GM21619 (cell line): ENCODE measurements at regions not wholly inside any gene's neighbourhood (a gene's known extent, or its start where the extent isn't known, plus 50 kb on each side); places are given as distances from the start of the nearest gene placed in this dataset.
"Not testable (repeated sequence)": the region's sequence is repeated elsewhere in the genome, so short reads cannot be mapped to it uniquely, and the experiment has no call there.

Source experiments
- ATAC-seq: cut with Tn5 transposase; IDR thresholded peaks from one replicate; pipeline ENCODE4 v1.9.1; 2021; ENCODE audit not compliant: unreplicated experiment

DNA sequence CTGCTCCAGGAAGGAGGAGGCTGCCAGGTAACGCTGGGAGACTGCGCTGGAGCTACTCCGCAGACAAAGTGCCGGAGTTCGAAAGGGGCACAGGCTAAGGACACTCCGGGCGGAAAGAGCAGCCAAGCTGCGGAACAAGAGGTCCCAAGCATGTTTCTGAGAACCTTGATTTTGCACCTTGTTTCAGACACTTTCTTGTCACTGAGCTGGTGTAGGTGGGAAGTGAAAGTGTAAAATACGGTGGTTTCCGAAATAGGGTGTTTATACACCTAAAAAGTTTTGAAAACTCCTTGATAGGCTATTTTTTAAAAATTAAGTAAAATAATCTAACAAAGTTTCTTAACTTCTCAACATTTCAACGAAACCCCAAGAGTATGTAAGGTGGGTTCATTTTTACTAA is 278.2 kb downstream of the ANAPC1 start:
- ATAC-seq, result not testable (repeated sequence)

DNA sequence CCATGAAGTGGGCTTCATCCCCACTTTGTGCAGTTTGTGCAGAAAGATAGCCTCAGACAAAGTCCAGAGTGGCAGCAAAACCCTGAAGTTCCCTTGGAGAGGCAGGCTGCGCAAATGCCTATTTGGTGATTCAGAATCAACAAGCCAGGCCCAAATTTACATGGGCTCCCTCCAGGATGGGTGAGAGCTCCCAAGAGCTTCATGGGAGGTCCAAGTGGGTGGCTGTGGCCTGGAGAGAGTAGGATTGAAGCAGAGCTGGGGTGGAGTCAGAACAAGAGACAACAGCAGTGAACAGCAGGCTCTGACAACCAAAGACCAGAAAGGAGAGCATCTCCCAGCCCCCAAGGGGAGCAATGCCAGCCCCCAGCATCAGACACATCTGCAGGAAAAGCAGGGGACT is 277.4 kb downstream of the ANAPC1 start:
- not testable (repeated sequence) for ATAC-seq

DNA sequence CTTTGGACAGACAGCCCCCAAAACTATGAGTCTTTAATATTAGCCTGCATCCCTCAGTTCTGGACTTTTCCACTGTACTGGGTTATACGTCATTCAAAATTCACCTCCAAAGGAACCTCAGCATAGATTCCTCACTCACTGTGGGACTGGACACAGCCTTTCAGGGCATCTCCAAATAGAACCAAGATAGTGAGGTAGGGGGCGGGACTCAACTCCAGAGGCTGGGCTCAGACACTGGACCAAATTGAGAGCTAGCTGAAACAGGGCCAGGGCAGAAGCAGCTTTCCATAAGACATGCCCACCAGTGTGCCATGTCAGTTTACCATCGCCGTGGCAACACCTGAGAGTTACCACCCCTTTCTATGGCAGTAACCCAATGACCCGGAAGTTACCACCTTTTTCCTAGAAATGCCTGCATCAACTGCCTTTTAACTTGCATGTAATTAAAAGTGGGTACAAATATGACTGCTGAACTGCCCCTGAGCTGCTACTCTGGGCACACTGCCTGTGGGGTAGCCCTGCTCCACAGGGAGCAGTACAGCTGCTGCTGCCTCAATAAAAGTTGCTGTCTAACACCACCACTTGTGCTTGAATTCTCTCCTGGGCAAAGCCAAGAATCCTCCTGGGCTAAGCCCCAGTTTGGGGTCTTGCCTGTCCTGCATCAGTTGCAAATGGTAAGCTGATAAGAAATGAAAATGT is 274.7 kb downstream of the ANAPC1 start:
- not testable (repeated sequence) for ATAC-seq

DNA sequence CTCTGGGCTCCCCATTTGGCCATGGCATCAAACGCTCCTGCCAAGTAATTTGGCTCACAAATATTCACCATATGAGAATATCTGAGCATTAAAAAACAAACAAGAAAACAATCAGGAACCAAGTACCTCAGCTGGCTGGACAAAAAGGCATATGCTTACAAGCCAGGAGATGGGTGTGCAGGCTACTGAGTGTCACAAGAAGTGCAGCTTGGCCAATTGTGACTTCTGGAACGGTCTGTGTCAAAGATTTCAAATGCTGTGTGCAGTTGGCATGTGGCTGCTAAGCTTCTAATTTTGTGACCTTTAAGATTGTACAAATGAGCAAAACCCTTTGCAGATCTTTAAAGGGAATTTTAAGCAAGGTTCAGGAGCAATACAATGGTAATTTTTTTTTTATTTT is 274.0 kb downstream of the ANAPC1 start:
- ATAC-seq, result not testable (repeated sequence)

DNA sequence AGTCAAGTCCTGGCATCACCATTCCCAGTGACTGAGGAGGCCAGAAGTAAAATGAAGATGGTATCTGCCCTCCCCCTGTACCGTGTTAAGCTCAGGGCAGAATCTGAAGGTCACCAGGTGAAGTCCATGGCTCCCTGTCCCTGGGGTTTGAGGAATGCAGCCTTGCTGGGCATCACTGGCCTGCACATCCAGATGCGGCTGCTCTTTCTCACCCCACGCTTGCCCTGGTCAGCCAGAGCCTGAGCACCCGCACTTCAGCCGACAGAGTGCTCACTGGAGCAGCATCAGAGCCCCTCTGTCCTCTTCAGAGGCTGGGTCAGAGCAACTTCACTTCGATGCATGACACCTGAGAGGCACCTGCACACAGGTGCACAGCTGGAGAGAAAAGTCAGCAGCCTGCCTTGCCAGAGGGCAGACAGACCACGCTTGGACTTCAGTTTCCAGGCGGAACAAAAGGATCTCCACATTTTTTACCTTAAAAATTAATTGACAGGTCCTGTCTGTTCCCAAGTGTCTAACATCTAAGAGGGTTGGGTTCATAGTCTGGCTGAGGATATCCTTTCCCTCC is 267.3 kb downstream of the ANAPC1 start:
- no peak for ATAC-seq

DNA sequence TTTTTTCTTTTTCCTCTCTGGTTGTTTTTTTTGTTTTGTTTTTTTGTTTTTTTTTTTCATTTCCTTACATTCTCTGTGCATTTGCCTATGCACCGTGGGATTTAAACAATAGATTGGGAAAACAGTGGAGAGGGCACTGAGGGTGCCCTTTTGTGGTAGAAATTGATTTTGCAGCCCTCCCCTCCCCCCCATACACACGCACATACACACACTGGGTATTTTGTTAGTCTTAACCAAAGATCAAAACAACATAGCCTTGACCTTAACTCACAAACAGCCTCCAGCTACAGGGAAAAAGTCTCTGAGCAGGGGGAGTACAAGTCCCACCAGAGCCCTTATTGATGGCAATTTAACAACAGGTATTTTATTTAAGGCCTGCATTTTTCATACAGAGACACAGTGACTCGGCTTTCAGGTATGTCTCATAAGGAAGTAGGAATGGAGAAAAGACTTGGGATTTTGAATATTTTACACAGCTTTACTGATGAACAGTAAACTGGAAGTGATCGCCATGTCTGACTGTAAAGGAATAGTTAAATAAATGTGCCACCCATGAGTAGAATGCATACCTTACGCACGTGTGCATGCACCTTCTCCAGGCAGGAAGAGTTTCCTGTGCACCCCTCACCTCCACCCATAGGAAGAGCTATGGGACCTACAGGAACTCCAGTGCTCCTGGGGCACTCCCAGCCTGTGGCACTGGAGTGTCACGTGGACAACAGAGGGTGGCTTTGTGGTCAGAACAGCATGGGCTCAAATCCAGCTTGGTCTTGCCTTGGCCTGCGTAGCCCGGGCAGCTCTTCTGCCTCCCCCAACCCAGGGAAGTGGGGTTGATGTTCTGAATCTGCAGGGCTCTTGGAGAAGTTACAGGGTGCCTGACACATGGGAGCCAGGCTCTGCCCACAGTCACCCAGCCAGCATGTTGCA is 266.4 kb downstream of the ANAPC1 start:
- no peak for ATAC-seq

DNA sequence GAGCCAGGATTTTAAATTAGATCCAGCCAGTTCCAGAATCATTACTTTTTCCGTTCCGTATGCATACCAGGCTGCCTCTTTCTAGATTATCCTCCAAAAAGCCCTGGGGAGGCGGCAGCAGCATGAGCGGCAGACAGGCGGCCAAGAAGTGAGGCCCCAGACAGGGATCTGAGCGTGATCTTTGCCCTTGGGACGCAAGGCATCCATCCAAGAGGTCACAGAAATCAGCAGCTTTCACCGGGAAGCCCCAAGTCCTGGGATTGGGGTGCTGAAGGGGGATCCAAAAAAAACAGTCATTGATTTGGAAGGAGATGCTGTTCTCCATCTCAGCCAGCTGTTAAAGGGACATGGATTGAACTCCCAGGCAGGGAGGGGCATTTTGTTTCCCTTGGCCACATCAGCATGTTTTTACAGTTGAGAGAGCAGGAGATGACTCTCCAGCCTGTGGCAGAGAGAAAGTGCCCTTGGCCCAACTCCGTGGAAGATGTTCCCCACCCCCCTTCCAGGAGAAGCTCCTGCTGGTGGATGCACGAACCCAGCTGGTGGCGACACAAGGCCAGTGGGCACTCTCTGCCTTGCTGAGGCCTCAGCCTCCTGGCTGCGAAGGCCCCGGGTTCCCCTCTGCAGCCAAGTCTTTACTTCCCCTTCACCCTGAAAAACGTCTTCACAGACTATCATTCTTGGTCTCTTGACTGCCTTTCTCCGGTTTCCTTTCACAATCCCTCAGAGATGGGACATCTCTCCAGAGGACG is 265.6 kb downstream of the ANAPC1 start:
- no peak for ATAC-seq

DNA sequence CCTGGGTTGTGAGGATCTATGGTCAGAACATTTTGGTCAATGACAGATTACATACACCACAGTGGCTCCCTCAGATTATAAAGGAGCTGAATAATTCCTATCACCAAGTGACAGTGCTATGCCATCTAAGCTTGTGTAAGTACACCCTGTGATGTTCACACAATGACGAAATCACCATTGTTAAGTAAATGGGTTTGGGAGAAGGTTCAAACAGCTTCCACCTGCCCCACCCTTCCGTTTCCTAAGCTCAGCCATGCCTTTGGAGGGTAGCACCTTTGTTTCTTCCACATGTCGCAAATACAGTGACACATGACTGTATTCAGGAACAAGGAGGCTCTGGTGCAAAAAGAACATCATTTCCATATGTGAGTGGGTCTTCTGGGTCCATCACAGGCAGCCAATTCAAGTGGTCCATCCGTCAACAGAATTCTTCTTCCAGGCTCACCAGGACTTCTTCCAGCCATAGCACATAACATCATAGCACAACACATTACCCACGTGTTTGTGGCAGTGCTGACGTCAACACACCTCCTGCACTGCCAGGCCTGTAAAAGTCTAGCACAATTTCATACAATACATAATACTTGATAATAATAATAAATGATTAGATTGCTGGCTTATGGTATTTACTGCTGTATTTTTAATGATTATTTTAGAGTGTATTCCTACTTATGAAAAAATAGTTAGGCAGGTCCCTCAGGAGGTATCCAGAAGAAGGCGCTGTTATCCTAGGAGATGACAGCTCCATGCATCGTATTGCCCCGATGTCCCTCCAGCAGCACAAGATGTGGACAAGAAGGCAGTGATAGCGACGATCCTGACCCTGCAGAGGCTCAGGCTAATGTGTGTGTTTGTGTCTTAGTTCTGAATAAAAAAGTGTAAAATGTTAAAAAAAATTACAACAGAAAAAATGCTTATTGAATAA is 264.8 kb downstream of the ANAPC1 start:
- ATAC-seq, result no peak

DNA sequence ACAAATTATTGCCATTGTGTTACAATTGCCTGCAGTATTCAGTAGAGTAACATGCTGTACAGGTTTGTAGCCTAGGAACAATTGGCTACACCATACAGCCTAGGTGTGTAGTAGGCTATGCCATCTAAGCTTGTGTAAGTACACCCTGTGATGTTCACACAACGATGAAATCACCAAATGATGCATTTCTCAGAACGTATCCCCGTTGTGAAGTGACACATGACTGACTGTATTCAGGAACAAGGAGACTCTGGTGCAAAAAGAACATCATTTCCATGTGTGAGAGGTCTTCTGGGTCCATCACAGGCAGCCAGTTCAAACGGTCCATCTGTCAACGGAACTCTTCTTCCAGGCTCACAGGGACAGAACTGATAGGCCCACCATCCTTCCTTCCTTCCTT is 263.7 kb downstream of the ANAPC1 start:
- no peak for ATAC-seq

DNA sequence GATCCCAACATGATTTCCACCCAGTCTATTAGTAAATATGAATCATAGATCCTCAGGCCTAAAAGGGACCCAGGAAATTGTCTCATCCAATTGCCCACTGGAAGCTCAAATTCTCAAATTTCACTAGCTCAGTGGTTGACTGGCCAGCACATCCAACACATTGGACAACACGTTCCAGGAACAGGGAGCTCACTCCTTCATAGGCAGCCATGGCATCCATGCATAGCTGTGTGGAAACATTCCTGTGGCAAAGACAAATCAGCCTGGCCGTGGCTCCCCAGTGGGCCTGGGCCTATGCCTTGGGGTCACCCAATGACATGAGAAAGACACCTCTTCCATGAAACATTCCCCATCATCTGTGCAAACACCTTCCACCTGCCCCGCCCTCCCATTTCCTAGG is 261.1 kb downstream of the ANAPC1 start:
- ATAC-seq, result no peak

DNA sequence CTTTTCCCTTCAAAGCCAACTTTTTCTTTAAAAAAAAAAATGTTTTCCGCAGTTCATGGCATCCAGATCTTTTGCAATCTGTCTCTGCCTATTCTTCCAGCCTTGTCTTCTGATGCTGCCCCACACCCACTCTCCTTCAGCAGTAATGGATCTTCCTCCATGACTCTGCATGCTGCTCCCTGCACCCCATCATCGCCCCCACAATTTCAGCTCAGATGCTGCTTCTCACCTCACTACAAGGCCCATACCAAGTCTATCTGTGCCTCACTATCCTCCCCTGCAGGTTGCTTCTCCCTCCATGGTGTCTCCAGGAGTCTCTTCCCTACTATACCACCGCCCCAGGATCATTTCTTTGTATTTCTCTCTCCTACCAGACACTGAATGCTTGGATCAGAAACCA is 260.6 kb downstream of the ANAPC1 start:
- no peak for ATAC-seq

DNA sequence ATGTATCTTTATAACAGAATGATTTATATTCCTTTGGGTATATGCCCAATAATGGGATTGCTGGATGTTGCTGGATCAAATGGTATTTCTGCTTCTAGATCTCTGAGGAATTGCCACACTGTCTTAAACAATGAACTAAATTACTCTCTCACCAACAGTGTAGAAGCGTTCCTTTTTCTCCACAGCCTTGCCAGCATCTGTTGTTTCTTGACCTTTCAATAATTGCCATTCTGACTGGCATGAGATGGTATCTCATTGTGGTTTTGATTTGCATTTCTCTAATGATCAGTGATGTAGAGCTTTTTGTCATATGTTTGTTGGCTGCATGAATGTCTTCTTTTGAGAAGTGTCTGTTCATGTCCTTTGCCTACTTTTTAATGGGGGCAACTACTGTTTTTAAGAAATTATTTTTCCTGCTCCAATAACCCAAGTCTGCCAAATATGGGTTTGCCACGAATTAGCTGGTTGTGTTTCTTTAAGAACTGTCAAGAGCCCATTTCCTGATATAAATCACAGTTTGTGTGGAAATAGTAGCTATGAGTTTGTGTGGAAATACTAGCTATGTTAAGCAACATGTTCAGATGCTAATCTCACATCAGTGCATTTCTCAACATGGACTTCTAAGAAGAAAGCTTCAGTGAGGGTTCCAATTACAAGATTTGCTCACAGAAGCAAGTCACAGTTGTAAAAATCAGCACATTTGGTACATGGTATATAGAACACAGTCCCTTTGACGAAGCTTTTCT is 259.4 kb downstream of the ANAPC1 start:
- no peak for ATAC-seq

DNA sequence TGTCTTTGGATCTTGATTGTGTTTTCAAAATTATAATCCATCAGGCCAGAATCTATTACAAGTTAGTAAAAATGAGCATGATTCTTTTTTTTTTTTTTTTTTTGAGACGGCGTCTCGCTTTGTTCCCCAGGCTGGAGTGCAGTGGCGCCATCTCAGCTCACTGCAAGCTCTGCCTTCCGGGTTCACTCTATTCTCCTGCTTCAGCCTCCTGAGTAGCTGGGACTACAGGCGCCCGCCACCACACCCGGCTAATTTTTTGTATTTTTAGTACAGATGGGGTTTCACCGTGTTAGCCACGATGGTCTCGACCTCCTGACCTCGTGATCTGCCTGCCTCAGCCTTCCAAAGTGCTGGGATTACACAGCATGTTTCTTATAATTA is 258.8 kb downstream of the ANAPC1 start:
- ATAC-seq, result not testable (repeated sequence)

DNA sequence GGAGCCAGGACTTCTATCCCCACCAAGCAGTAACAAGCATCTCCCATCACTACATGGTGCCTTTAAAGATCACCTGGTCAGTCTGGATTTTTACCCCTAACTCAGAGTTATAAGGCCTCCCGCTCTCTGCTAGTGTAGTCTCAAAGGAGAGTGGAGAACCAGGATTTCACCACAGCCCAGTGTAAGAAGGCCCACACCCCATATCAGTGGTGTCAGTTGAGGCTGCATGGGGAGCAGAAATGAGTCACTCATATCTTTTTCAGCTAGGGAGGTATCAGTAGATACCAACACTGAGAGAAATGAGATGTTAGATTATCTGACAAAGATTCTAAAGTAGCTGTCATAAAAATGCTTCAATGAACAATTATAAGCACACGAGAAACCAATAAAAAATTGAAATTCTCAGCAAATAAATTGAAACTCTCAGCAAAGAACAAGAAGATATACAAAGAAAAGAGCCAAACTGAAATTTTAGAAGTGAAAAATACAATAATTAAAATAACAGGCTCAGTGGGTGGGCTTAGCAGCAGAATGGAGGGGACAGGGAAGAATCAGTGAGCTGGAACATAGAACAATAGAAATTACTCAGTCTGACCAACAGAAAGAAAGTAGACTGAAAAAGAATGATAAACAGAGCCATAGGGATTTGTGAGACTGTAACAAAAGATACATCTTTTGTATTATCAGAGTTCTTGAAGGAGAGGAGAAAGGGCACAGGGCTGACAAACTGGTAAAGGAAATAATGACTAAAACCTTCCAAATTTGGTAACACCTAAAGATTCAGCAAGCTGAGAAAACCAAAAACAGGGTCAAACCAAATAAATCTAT is 257.7 kb downstream of the ANAPC1 start:
- ATAC-seq, result no peak

DNA sequence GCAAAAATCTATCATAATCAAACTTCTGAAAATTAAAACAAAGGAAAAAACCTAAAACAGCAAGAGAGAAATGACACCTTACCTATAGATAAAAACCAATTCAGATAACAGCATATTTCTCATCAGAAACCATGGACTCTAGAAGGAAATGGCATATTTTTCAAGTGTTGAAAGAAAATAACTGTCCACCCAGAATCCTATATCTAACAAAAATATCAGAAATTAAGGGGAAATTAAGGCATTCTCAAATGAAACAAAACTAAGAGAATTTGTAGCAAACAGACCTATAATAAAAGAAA is 257.2 kb downstream of the ANAPC1 start:
- no peak for ATAC-seq

DNA sequence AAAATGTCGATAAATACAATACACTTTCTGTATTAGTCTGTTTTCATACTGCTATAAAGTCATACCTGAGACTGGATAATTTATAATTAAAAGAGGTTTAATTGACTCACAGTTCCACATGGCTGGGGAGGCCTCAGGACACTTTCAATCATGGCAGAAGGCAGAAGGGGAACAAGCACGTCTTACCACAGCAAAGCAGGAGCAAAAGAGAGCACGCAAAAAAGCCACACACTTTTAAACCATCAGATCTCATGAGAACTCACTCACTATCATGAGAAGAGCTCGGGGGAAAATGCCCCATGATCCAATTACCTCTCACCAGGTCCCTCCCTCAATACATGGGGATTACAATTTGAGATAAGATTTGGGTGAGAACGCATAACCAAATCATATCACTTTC is 256.7 kb downstream of the ANAPC1 start:
- ATAC-seq, result no peak

DNA sequence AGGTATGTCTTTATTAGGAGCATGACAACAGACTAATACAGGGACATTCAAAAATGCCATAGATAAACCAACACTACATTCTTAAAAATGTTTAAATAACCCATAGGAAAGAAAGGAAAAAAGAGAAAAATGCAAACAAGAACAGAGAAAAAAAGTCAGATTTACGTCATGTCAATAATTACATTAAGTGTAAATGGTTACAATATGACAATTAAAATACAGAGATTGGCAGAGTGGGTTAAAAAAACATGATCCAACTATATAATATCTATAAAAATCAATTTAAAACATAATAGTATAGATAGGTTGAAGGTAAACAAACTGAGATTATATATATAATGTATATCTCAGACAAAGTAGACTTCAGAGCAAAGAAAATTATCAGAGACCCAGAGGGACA is 255.8 kb downstream of the ANAPC1 start:
- ATAC-seq, result no peak

DNA sequence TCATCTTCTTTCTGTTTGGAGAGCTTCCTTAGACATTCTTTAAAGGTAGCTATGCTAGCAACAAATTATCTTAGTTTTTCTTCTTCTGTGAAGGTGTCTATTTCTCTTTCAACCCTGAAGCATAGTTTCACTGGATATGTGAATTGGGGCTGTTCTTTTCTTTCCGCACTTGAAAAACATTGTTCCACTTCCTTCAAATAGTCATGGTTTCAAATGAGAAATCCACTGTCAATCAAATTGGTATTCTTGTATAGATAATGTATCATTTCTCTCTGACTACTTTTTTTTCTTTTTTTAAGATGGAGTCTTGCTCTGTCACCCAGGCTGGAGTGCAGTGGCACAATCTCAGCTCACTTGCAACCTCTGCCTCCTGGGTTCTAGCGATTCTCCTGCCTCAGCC is 254.0 kb downstream of the ANAPC1 start:
- ATAC-seq, result no peak

DNA sequence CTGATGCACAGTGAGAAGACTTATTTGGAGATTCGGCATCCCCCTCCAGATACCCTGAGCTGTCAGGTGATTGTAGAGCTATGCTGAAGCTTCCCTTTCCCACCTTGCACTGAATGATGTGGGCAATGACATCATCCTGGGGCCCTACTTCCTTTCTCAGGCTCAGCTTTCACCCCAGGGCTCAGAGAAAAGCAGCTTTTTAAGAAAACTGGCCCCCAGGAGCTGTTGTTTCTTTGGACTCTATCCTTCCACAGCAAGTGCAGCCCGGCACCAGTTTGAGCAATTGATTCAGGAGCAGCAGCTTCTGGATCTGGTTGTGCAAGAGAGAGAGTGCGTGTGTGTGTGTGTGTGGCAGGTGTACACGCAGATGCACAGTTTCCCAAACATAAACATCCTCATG is 251.3 kb downstream of the ANAPC1 start:
- ATAC-seq, result no peak
